D721Med (cell line): ENCODE measurements at regions not wholly inside any gene's neighbourhood (a gene's known extent, or its start where the extent isn't known, plus 50 kb on each side); places are given as distances from the start of the nearest gene placed in this dataset.

Experiments
- DNase-seq: peaks from one replicate; pipeline ENCODE4 v3.0.0; 2011; ENCODE audit warnings: low spot score; ENCODE audit not compliant: insufficient read length
- FAIRE-seq: peaks from 2 replicates; lab custom pipeline; 2011; peaks lifted over from hg19 to GRCh38; lab: Jason Lieb, UNC
- CTCF ChIP-seq: IDR thresholded peaks from 2 replicates; pipeline ENCODE4 v1.5.1; 2012; ENCODE audit warnings: mild to moderate bottlenecking, control low read depth; ENCODE audit not compliant: insufficient read depth; ENCODE audit errors: missing control alignments

DNA sequence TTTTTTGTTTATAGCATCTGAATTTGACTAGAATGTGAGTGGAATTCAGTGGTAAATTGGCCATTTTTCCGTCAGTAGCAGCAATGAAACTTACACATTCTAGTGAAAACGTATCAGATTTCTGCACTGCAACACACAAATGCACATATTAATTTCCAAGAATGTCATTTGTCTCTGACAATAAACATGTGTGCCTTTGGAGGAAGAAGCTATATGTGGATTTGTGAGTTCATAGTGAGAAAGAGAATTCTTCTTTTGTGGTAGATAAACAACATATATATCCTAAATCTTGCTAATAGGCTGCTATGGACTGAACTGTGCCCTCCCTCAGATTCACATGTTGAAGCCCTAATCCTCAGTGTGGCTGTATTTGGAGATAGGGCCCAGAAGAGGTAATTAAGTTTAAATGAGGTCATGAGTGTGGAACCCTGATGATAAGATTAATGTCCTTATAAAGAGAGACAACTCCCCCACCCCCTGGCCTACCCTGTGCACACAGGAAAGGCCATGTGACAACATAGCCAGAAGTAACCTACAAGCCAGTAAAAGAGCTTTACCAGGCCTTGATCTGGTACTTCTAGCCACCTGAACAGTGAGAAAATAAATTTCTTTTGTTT, 200.2 kb upstream of the EYA4 start:
- no peak for FAIRE-seq
- TF ChIP-seq CTCF, result no peak
- DNase-seq, result no peak

GRCh38 chr6:133042550-133043120, 198.5 kb upstream of the EYA4 start:
- FAIRE-seq, result no peak
- no peak for DNase-seq
- no peak for TF ChIP-seq CTCF

DNA sequence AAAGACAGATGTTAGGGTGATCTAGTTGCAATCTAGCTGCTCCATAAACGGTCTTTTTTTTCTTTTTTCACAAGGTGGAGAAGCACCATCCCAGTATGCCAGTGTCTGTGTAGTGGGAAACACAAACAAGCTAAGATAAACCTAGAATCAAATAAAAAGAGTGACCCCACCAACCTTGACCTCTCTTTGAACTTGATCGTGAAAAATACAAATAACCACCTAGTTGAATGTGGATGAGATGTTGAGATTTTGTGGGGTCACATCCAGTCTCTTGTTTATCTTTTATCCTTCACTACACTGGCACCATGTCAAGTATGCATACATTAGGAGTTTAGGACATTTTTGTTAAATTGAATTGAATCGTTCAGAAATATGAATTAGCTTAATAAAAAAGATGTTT, 194.6 kb upstream of the EYA4 start:
- DNase-seq (no peak), FAIRE-seq (no peak)
- no peak for TF ChIP-seq CTCF

- DNase-seq, result no peak
- no peak for TF ChIP-seq CTCF
- no peak for FAIRE-seq
These were observed 194.0 kb upstream of the EYA4 start for GRCh38 chr6:133047065-133047665.

GRCh38 chr6:133047706-133048105, 193.5 kb upstream of the EYA4 start:
- FAIRE-seq (no peak), DNase-seq (no peak)
- no peak for TF ChIP-seq CTCF

DNA sequence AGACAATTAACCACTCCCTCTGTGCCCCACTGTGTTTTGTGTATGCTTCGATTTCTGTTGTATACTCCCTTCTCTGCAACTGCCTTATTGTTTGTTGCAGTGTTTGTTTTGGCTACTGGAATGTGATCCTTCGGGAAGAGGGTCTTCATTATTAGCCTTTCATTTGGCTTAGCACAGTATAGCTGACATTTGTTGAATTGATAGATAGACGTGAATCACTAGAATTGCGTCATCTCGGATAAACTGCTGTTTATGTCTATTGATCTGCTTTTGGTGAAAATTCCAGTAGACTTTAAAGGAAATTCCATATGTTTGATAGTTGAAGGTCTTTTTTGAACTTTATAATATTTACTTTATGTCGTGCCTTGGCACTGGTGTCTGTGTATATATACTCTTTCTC, 189.9 kb upstream of the EYA4 start:
- no peak for DNase-seq
- FAIRE-seq, result no peak
- no peak for TF ChIP-seq CTCF

DNA sequence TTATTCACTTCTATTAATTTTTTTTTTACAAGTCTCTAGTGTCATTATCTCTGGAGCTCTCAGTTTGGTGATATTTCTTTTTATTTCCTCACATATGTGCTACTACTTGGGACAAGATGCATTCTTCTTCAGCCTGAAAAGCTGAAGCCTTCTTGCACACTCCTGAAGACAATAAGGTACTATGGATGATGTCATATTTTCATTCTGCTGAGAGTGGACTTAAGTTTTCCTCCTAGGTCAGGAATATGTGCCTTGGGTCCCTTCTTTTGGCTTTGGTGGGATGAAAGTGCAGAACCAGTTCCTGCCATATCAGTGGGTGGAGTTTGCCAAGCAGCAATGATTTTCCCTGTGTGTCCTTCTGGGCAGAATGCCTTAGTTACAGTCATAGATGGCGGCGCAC, 188.7 kb upstream of the EYA4 start:
- DNase-seq (no peak), FAIRE-seq (no peak)
- no peak for TF ChIP-seq CTCF
